Effector memory CD8-positive, alpha-beta T cell (primary cell): ENCODE measurements at regions not wholly inside any gene's neighbourhood (a gene's known extent, or its start where the extent isn't known, plus 50 kb on each side); places are given as distances from the start of the nearest gene placed in this dataset.

Experiments used
- ATAC-seq: fragments of 150-1000 bp; cut with Tn5 transposase; replicated peaks from 2 replicates; pipeline ENCODE4 v1.10.0; 2021; ENCODE audit warnings: mild to moderate bottlenecking, moderate library complexity
- DNase-seq, 3 experiments: peaks; one replicate each; pipeline ENCODE4 v3.0.0; 2021
- H3K27ac Mint-ChIP-seq, 2 donors: one replicate each; pipeline ENCODE4 v1.8.0; 2022; ENCODE audit warnings: mild to moderate bottlenecking in 2 of 2, mixed read lengths in 2 of 2, moderate library complexity in 2 of 2
- H3K27me3 Mint-ChIP-seq, 2 donors: one replicate each; pipeline ENCODE4 v1.8.0; 2022; ENCODE audit warnings: mixed read lengths in 2 of 2
- H3K36me3 Mint-ChIP-seq: one replicate; pipeline ENCODE4 v1.8.0; 2022; ENCODE audit warnings: mild to moderate bottlenecking, moderate library complexity, mixed read lengths; ENCODE audit not compliant: insufficient read depth
- H3K4me1 Mint-ChIP-seq, 2 donors: one replicate each; pipeline ENCODE4 v1.8.0; 2022; ENCODE audit warnings: low read depth in 2 of 2, mixed read lengths in 2 of 2
- H3K4me3 Mint-ChIP-seq, 2 donors: one replicate each; pipeline ENCODE4 v1.8.0; 2022; ENCODE audit warnings: mild to moderate bottlenecking in 2 of 2, mixed read lengths in 2 of 2, moderate library complexity in 2 of 2
- H3K9me3 Mint-ChIP-seq, 2 donors: one replicate each; pipeline ENCODE4 v1.8.0; 2022; ENCODE audit warnings: mixed read lengths in 2 of 2

DNA sequence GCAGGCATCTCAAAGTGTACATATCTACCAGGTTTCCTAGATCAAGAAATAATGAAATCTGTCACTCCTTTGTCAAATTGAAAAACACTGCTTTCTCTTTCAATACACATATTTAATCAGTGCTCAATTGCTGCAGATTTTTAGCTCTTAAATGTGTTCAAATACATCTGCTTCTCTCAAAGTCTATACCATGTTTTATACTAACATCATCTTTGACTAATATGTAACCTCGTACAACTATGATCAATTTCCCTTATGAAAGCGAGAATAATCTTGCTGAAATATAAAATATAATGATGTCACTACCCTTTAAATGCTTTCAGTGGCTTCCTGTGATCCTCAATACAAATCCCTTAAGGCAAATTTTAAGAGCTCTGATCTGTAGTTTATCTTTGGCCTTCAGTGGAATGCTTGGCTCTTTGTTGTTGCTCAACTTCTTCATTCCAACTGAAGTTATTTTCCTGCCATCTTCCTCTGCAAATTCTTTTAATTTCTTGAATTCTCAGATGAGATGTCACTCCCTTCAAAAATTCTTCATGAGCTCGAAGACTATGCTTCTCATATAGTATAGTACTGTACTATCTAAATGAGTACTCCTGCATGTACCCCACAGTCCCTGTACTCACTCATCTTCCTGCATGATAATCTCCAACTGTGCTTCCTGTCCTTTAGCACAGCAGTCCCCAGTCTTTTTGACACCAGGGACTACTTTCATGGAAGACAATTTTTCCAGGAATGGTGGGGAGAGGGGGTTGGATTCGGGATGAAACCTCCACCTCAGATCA is 545.1 kb upstream of the GJE1 start:
- no peaks in the 10 kb centered on the region for H3K9me3 Mint-ChIP-seq
- no peak for DNase-seq
- peaks cover 0 to 13% of the 10 kb centered on the region in 2 donors for H3K27me3 Mint-ChIP-seq
- H3K36me3 Mint-ChIP-seq = no peaks in the 10 kb centered on the region
- no peak overlapping the region for H3K4me3 Mint-ChIP-seq
- H3K4me1 Mint-ChIP-seq = no peaks in the 10 kb centered on the region
- no peak for ATAC-seq
- no peak overlapping the region for H3K27ac Mint-ChIP-seq

DNA sequence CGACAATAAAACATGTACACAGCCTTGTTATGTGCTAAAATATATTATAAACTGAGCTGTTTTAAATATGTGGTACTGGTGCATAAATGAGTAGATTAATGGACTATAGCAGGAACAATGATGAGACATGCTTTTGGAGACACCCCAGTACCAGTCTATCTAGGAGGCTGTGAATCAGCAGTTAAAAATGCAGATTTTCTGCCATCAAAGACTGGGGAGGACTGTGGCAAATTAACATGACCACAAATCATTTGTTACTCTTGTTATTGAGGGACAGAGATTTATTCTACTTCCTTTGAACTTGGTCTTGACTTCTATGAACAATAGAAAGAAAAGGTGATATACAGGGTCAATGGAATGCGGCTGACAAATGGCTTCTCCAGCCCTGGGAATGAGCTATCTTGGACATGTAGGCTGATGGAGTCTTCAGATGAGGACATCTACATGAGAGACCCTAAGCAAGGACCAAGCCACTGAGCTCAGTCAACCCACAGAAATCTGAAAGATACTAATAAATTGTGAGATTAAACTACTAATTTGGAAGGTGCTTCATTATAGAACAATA is 551.7 kb upstream of the GJE1 start:
- H3K36me3 Mint-ChIP-seq = no peaks in the 10 kb centered on the region
- peaks cover 0 to 6% of the 10 kb centered on the region in 2 donors for H3K27me3 Mint-ChIP-seq
- DNase-seq (no peak), ATAC-seq (no peak)
- no peak overlapping the region for H3K27ac Mint-ChIP-seq
- H3K4me1 Mint-ChIP-seq = no peaks in the 10 kb centered on the region
- no peak overlapping the region for H3K4me3 Mint-ChIP-seq
- no peaks in the 10 kb centered on the region for H3K9me3 Mint-ChIP-seq

GRCh38 chr6:141580131-141580530 is 552.6 kb upstream of the GJE1 start:
- ATAC-seq = no peak
- Mint-ChIP-seq H3K9me3 (no peaks in the 10 kb centered on the region), H3K36me3 (no peaks in the 10 kb centered on the region), H3K4me3 (no peak overlapping the region), H3K27ac (no peak overlapping the region), H3K4me1 (no peaks in the 10 kb centered on the region), H3K27me3 (peaks cover 0 to 6% of the 10 kb centered on the region in 2 donors)
- no peak for DNase-seq

- no peak overlapping the region for H3K4me3 Mint-ChIP-seq
- DNase-seq = no peak
- no peaks in the 10 kb centered on the region for H3K4me1 Mint-ChIP-seq
- no peaks in the 10 kb centered on the region for H3K36me3 Mint-ChIP-seq
- ATAC-seq = no peak
- peaks cover 0 to 6% of the 10 kb centered on the region in 2 donors for H3K27me3 Mint-ChIP-seq
- H3K9me3 Mint-ChIP-seq = no peaks in the 10 kb centered on the region
- H3K27ac Mint-ChIP-seq = no peak overlapping the region
Observed at GRCh38 chr6:141576751-141577150, 556.0 kb upstream of the GJE1 start.

GRCh38 chr6:141562851-141563763 is 569.6 kb upstream of the GJE1 start:
- DNase-seq = peak; percentile 57 to 60 (median 59)
- no peaks in the 10 kb centered on the region for H3K9me3 Mint-ChIP-seq
- ATAC-seq = peak; percentile 96
- no peaks in the 10 kb centered on the region for H3K36me3 Mint-ChIP-seq
- peak overlapping the region; percentile 81 to 91 for H3K27ac Mint-ChIP-seq
- peaks cover 7 to 14% of the 10 kb centered on the region in 2 donors for H3K27me3 Mint-ChIP-seq
- peaks cover 11 to 13% of the 10 kb centered on the region in 2 donors for H3K4me1 Mint-ChIP-seq
- peak overlapping the region; percentile 76 to 84 for H3K4me3 Mint-ChIP-seq

DNA sequence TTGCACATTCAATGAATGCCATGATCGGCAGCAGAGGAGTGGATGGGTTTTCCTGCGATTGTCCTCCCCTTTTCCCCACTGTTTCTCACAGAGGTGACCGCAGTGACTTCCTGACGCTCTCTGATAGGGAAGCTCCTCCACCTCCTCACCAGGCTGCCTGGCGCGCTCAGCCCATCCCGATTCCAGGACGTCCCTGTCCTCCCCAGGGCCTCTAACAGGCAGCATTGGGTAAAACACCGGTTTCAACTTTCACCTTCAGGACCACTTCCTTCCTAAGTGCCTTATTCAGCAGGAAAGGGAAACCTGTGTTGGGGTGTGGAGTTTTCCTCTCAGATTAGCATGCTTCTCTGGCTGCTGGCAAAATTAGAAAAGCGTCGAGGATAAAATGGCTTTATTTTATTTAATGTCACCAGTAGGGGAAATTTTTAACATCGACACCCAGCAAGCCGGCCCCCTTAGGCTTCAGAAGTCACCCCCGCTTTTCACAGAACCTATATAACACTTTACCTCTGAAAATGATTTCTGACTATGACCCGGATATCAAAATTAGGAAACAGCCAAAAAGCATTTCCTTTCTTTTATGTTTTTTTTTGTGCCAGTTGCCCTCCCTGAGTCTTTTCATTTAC is 570.4 kb upstream of the GJE1 start:
- ATAC-seq (peak; percentile 67), DNase-seq (peak; percentile 7 to 21 (median 11))
- H3K36me3 Mint-ChIP-seq = no peaks in the 10 kb centered on the region
- no peaks in the 10 kb centered on the region for H3K9me3 Mint-ChIP-seq
- H3K4me1 Mint-ChIP-seq = peaks cover 11 to 13% of the 10 kb centered on the region in 2 donors
- H3K27ac Mint-ChIP-seq = peak overlapping the region; percentile 81 to 91
- peak overlapping the region; percentile 76 to 84 for H3K4me3 Mint-ChIP-seq
- H3K27me3 Mint-ChIP-seq = peaks cover 7 to 14% of the 10 kb centered on the region in 2 donors

DNA sequence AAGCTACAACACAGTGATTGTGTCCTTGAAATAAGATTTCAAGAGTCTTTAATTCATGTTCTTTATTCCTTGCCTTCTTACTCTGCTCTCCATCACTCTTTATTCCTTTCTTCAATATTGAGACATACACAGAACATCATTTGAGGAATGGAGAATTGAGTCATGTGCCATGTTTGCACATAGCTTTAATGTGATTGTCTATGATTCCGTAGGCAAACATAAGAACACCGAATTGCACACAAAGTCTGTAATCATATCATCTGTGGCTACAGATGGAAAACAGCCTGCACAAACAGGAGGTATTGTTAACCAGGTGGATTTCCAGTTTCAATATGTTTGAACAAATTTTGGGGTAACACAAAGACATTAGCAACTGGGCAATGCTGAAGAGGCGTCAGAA is 571.6 kb upstream of the GJE1 start:
- no peak for ATAC-seq
- H3K36me3 Mint-ChIP-seq = no peaks in the 10 kb centered on the region
- no peak overlapping the region for H3K4me3 Mint-ChIP-seq
- no peaks in the 10 kb centered on the region for H3K9me3 Mint-ChIP-seq
- H3K27me3 Mint-ChIP-seq = peaks cover 7 to 14% of the 10 kb centered on the region in 2 donors
- no peak for DNase-seq
- no peak overlapping the region for H3K27ac Mint-ChIP-seq
- H3K4me1 Mint-ChIP-seq = peaks cover 11 to 13% of the 10 kb centered on the region in 2 donors

DNA sequence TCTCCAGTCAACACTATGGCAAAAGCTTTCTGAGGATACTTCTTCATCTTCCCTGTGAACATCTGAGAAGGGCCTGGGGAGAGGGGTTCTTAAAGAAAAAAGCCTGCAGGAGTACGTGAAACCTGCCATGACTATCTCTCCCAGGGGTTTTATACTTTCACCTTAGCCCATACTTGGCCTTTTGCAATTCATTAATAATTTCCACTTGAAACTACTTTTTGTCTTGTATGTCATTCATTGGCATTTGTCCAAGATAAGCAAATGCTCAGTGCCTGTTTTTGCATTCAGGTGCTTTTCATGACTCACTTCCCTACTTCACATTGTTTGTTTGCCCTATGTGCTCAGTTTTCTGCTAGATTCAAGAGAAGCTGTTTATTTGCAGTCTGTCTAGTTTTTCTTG is 580.3 kb upstream of the GJE1 start:
- peak; percentile 24 for ATAC-seq
- Mint-ChIP-seq H3K27ac (peak overlapping the region in 1 of 2 donors; percentile 24), H3K9me3 (peaks cover 1 to 10% of the 10 kb centered on the region in 2 donors)

DNA sequence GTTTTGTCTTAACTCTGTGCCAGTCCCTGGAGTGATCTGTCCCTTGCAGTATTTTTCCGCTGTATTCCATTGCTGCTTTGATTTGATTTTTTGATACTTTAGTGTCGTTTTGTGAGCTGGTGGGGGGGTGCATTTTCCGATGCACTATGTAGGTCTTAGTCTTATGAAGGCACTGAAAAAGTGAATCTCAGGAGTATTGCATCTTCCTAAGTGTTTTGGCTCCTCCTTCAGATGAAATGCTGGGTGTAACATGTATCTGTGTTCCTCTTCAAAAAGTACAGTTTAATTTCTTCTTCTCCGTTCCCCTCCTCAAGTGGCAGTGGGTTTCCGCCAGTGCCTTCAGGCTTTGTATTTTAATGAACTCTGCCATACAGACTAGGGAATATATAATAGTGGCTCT is 580.7 kb upstream of the GJE1 start:
- no peaks in the 10 kb centered on the region for H3K36me3 Mint-ChIP-seq
- no peak overlapping the region for H3K4me3 Mint-ChIP-seq
- ATAC-seq (no peak), DNase-seq (no peak)
- H3K27ac Mint-ChIP-seq = peak overlapping the region in 1 of 2 donors; percentile 24
- no peaks in the 10 kb centered on the region for H3K27me3 Mint-ChIP-seq
- H3K9me3 Mint-ChIP-seq = peaks cover 1 to 10% of the 10 kb centered on the region in 2 donors
- H3K4me1 Mint-ChIP-seq = peaks cover 0 to 9% of the 10 kb centered on the region in 2 donors

More for the DNA sequence above, 580.3 kb upstream of the GJE1 start:
- Mint-ChIP-seq H3K27me3 (no peaks in the 10 kb centered on the region), H3K36me3 (no peaks in the 10 kb centered on the region), H3K4me1 (peaks cover 0 to 9% of the 10 kb centered on the region in 2 donors), H3K4me3 (no peak overlapping the region)
- DNase-seq = no peak

DNA sequence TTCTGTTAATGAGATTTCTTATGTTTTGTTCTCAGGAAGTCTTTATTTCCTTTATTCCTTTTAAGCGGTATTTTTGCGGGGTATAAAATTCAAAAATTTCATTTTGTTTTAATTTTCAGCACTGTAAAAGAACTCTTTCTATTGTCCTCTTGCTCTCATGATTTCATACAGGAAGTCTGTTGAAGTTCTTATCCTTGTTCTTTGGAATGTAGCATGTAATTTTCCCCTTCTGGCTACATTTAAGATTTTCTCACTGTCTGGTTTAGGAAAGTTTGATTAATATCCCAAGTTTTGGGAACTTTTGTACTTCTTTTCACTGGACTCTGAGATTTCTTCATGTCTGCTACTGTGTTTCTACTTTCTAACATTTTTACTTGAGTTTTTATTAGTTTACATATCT is 581.4 kb upstream of the GJE1 start:
- peaks cover 0 to 9% of the 10 kb centered on the region in 2 donors for H3K4me1 Mint-ChIP-seq
- no peak overlapping the region for H3K4me3 Mint-ChIP-seq
- no peak for ATAC-seq
- no peaks in the 10 kb centered on the region for H3K36me3 Mint-ChIP-seq
- no peaks in the 10 kb centered on the region for H3K27me3 Mint-ChIP-seq
- H3K27ac Mint-ChIP-seq = peak overlapping the region in 1 of 2 donors; percentile 24
- peaks cover 1 to 10% of the 10 kb centered on the region in 2 donors for H3K9me3 Mint-ChIP-seq
- DNase-seq = no peak

GRCh38 chr6:141550471-141550870 is 582.3 kb upstream of the GJE1 start:
- DNase-seq (no peak), ATAC-seq (no peak)
- Mint-ChIP-seq H3K27ac (no peak overlapping the region), H3K9me3 (peaks cover 1 to 10% of the 10 kb centered on the region in 2 donors), H3K4me1 (peaks cover 0 to 9% of the 10 kb centered on the region in 2 donors), H3K36me3 (no peaks in the 10 kb centered on the region), H3K27me3 (no peaks in the 10 kb centered on the region), H3K4me3 (no peak overlapping the region)

GRCh38 chr6:141548966-141549365 is 583.8 kb upstream of the GJE1 start:
- H3K27me3 Mint-ChIP-seq = no peaks in the 10 kb centered on the region
- H3K4me1 Mint-ChIP-seq = peaks cover 0 to 9% of the 10 kb centered on the region in 2 donors
- DNase-seq = no peak
- no peak overlapping the region for H3K4me3 Mint-ChIP-seq
- H3K36me3 Mint-ChIP-seq = no peaks in the 10 kb centered on the region
- ATAC-seq = no peak
- H3K9me3 Mint-ChIP-seq = peaks cover 1 to 10% of the 10 kb centered on the region in 2 donors
- no peak overlapping the region for H3K27ac Mint-ChIP-seq
